Frontal cortex (tissue), 3 donors: ENCODE measurements at regions not wholly inside any gene's neighbourhood (a gene's known extent, or its start where the extent isn't known, plus 50 kb on each side); places are given as distances from the start of the nearest gene placed in this dataset.

Experiments
- DNase-seq, 2 donors: peaks; one replicate each; pipeline ENCODE4 v3.0.0; 2012; ENCODE audit warnings: low spot score in 2 of 2
- FAIRE-seq: peaks from 2 replicates; lab custom pipeline; 2012; peaks lifted over from hg19 to GRCh38; lab: Jason Lieb, UNC
- donor health status: control.
- donor health status: control.
- donor health status: control.

DNA sequence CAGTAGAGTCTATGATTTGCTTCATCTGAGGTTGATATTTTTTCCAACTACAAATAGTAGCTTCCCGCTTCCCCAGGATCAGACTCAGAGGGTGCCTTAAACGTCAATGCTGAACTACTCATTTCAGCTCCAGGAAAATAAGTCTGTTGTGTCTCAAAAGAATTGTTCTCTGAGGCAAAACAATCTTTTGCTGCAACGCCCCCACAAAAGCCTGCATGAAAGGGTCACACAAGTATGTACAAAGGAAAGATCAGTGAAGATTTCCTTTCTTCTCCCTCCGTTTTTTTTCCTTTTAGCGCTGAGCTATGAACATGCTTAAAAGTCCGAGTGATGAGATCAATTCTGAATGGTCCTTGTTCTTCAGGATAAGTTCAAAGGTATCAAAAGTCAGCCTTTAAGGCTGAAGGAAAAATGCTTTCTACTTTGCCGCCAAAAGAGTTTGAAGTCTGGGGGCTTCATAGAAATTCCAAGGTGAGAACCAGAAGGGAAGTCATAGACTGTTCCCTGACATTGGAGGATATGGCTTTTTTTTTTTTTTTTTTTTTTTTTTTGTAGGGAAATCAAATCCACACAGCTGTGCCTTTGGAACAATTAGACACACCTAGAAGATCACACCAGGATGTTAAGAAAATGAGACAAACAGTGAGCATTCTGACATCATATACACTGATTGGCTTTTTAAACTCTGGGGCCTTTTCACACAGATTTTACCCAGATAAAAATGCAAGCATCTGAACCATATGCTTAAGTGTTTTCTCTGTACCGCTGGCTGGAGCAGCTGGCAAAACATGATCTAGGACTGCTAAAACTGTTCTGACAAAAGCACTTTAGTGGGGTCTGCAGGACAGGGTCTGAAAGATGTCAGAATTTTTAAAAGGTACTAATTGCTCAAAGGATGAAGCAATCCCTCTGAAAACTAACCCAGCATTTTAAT lies 329.3 kb downstream of the ENC1 start:
- FAIRE-seq: no peak
- DNase-seq: no peak

DNA sequence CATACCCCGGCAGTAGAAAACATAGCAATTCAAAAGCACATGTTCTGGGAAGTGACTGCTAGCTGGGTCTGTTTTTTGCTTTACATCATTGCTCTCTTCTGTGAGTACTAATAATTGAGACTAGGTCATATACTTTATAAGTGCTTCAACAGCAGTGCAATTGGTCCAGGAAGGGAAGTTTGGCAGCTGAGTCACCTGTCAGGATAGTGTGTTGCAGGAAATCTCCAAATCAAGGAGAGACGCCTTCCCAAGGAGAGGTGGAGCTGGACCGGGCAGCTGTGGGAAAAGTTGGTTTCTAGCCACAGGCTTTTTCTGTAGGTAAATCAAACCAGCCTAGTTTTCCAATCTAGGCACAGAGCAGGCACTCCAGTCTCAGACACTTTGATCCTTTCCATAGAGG lies 330.1 kb downstream of the ENC1 start:
- DNase-seq: no peak
- no peak for FAIRE-seq

DNA sequence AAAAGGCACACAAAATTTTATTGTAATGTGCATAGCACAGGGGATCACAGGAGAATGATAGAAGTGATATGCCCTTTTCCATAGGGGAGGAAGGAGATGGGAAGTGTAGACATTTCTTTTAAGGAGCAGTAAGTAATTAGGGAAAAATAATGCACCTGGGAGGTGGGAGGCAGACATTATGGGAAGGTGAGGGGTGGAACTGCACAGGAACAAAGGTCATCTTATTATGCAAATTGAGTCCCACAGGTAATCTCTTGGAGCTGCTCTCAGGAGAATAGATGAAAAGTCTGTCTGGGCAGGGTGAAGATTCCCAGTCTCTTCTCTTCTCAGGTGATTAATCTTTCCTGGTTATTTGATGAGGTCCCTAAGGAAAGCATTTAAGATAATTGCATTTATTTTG lies 331.5 kb downstream of the ENC1 start:
- no peak for FAIRE-seq

DNA sequence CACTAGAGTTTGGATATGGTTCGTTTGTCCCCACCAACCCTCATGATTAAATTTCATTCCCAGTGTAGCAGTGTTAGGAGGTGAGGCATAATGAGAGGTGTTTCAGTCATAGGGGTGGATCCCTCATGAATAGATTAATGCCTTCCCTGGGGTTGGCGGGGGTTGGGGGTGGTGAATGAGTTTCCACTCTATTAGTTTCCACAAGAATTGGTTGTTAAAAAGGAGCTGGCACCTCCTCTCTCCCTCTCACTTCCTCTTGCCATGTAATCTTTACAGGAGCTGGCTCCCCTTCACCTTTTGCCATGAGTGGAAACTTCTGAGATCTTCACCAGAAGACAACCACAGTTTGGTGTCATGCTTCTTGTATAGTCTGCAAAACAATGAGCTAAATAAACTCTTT lies 333.7 kb downstream of the ENC1 start:
- FAIRE-seq (no peak), DNase-seq (no peak)

More for the DNA sequence above, 331.5 kb downstream of the ENC1 start:
- DNase-seq: no peak

DNA sequence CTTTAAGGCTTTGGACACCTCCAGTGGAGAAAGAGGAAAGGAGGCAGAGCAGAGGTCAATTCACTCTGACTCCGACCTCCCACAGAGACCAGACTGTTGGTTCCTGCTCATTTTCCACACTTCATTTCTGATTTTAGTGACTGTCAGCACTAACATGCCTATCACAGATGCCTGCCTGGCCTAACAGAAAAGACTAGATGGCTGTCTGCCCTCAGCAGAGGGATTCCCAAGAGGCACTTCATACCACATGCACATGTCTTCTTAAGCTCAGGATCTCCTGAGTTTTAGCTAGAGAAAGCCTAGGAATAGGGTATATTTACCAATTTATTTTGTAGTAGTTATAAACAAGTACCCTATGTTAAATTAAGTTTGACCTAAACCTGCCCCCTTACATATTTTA lies 336.0 kb downstream of the ENC1 start:
- DNase-seq (no peak), FAIRE-seq (no peak)

DNA sequence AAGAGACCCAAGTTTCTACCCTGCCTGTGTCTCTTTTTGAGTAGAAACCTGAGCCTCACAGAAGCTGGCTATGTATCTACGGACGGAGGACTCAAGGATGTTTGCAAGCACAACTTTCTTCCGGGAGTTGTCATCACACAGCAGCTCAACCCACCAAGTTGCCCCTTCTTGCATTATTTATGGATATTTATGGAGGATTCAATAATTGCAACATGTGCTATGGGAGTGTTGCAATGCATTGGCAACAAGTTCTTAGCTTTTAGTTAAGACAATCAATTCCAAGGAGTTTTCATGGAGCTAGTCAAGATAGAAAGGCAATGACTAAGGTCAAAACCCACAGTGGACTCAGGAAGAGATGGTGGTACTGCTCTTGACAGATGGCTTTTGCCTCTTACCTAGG lies 336.9 kb downstream of the ENC1 start:
- DNase-seq (no peak), FAIRE-seq (no peak)

DNA sequence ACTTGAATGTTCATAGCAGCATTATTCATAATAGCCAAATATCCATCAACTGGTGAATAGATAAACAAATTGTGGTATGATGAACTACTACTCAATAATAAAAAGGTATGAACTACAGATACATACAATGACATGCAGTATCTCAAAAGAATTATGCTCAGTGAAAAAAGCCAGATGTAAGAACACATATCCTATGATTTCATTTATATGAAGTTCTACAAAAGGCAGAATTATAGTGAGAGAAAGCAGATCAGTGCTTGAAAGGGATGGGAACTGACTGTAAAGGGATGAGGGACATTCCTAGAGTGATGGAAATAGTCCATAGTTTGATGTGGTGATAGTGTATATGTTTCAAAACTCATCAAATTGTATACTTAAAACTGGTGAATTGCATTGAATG lies 339.0 kb downstream of the ENC1 start:
- FAIRE-seq (no peak), DNase-seq (no peak)

DNA sequence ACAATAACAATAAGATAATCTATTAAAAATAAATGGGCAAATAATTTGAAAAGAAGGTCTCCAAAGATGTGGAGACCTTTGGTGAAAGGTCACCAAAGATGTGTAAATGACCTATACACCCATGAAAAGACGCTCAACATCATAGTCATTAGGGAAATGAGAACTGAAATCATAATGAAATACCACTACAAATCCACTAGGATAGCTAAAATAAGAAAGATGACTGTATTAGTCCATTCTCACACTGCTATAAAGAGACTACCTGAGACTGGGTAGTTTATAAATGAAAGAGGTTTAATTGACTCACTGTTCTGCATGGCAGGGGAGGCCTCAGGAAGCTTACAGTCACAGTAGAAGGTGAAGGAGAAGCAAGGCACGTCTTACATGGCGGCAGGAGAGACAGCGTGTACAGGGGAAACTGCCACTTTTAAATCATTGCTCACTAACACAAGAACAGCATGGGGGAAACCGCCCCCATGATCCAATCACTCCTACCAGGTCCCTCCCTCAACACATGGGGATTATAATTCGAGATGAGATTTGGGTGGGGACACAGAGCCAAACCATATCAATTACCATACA lies 339.6 kb downstream of the ENC1 start:
- FAIRE-seq: no peak
- DNase-seq: no peak

DNA sequence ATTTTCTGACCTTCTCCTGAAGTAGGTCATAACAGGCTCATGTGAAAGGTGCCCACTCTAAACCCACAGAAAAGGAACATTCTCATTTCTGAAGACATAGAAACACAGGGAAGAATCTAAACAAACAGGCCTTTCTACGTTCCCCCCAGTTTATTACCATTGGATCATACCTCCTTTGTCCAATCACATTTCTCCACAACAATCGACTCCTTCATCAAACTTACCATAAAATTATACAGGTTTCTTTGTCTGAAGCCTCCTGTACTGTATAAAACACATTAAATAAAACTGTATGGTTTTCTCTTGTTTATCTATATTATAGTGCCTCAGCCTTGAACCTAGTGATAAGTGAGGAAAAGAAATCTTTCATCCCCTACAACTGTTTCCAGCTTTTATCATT lies 340.7 kb downstream of the ENC1 start:
- FAIRE-seq (no peak), DNase-seq (no peak)

DNA sequence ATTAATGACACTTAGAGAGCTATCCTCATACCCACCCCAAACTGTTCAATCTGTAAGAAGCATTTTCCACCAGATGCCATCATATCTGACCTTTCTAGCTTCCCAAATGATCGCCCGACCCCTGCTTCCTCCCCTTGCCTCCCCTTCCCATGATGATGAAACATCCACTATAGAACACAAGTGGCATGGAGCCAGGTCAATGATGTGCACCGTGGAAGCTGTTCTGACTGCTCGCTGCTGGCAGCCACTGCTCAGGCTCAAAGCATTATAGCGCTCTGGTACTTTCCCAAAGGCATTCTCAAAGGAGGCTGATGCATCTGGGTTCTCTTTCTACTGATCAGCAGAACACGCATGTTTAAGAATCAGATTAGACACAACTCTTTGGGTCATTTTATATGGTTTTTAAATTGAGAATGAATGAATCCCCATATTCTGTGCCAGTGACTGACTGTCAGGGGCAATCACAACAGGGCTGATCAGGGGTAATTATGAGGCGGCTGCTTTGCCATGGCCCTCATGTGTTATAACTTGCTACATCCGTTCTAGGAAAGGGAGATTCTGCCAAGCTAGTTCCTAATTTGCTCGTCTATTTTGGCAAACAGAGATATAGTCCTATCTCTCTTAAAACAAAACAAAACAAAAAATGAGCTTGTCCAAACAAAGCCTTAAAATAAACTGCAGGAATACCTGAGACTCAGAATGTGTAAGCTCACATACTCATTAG lies 343.7 kb downstream of the ENC1 start:
- no peak for FAIRE-seq
- no peak for DNase-seq

DNA sequence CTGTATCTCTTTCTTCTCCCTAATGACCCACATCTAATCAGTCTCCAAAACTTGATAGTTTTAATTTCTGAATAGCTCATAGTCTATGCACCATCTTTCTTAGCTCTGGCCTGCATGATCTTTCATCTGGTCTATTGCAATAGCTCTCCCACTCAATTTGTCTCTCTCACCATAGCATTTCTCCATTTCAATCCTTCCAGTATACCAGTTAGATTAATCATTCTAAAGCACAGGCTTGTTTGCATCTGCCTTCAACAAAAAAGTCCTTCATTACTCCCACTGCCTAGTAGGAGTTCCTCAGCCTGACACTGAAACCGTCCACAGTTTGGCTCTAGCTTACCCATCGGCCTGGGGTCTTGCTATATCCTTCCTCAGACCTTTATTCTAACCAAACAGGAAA lies 344.9 kb downstream of the ENC1 start:
- DNase-seq: no peak
- no peak for FAIRE-seq

DNA sequence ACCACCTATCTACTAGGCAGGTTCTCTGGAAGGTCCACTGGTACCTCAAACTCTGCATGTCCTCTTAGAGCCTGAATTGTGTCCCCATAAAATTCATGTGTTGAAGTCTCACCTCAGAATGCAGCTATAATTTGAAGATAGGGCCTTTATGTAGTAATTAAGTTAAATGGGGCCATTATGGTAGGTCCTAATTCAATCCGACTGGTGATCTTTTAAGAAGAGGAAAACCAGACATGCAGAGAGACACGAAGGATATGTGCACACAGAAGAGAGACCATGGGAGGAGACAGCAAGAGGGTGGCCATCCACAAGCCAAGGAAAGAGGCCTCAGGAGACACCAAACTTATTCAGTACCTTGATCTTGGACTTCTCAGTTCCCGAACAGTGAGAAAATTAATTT lies 345.4 kb downstream of the ENC1 start:
- no peak for DNase-seq
- no peak for FAIRE-seq

DNA sequence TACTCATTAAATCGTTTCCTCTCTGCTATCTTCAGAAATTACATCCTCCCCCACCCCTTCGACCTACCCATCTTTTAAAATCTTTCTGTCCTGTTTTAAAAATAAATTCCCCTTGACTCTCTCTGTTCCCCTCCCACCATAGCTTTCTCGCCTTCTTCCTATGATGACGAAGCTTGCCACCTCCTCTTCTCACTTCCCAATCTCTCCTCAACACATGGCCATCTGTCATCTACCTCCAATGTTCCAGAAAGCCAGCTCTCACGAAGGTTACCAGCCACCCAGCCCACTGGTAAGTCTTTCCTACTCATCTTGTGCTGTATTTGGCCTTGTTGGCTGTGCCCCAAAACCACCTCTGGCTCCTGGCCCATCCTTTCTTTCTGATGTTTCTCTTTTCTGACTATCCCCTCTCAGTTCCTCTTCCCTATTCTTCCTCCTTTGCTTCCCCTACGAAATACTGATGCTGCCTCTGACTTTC lies 346.3 kb downstream of the ENC1 start:
- FAIRE-seq (no peak), DNase-seq (no peak)

DNA sequence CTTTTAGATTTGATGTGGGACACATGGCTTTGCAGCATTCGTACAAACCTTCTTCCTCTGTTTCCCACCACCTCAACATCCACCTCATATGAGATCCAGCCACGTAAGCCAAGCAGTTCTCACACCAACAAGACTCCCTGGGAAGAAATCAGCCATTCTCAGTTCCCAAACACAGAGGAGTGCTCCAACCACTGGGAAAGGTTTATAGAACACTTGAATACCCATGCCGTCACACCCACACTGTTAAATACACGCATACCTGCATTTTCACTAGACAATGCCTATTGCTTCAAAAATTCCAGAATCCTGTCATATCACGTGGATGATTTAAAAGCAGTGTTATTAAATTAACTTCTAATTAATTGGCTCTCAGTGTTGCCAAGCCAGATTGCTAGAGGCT lies 347.3 kb downstream of the ENC1 start:
- FAIRE-seq: no peak
- no peak for DNase-seq

DNA sequence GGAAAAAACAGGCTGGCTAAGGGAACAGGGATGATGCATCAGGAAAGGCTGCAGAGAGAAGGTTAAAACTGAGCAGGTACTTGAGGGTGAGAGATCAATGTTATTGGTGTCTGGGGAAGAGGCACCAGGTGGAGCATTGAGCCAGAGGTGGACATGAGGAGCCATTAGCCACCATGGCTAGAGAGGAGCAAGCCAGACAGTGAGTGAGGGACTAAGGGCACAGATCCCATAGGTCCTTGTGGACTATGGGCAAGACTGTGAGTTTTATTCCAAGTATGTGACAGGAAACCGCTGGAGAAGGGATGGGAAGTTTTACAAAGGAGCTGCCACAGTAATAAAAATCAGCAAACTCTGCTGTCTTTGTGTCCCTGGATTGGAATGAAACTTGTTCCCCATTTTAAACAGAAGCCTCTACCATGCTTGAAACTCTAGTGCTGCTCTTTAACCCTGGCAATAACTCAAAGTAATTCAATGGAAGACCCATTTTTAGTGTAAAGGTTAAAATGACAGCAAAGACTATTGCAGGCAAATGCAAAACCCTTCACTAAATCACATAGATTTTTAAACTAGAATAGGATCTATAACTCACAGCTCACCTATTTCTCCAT lies 349.8 kb downstream of the ENC1 start:
- FAIRE-seq (no peak), DNase-seq (no peak)

DNA sequence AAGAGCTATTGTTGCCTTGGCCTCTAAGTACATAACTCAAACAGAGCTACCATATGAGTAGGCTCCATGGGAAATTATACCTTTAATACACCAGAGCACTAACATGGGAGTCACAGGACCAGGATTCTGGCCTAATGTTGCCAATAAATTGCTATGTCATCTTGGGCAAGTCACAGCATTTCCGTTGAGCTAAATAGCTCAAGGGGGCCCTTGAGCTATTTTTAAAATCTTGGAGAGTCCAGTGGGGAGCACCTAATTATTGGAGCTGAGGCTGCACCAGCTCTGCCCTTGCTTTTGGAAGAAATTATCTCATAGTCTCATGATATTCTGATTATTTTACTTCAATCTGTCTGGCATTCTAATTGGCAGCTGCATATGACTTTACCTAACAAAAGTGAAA lies 350.8 kb downstream of the ENC1 start:
- FAIRE-seq (no peak), DNase-seq (no peak)

DNA sequence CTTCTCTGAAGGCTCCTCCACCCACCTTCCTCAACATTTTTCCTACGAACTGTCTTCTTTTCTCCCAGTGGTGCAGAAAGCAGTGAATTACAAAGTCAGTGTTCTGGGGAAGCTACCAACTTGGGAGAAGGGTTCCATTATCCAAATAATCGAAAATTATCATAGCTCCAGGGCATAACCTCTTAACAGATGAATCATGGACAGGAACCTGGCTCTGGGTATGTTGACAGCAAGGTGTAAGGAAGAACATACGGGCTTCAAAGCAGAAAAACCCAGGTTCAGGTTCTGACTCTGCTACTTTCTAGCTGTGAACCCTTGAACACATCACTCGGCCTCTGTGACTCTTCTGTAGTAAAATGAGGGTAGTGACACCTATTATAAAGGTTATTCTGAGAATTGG lies 351.3 kb downstream of the ENC1 start:
- FAIRE-seq (no peak), DNase-seq (no peak)

DNA sequence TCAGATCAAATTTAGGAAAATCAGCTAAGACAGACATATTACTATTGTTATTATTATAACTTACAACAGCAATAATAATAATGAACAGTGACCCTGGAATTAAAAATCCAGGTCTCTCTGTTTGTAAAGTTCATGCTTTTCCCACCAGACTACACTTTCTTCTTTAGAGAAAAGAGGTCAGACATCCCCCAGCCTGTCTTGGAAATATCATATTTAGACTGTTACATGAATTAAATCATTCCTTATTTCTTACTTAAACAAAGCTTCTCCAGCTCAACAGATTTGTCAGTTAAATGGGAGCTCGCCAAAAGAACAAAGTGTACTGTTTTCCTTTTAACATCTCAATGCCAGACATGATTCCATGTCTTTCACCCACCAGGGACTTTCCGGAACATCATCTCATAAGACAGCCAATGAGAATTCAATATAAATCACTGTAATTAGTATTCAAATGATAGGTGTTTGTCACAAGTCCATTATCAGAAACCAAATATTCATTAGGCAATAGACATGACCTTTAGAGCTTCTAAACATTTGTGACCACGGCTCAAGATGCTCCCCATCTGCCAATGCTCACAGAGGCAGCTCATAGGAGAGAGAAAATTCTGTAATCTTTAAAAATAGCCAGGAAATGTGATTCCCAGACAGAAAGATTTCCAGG lies 351.9 kb downstream of the ENC1 start:
- DNase-seq (no peak), FAIRE-seq (no peak)

DNA sequence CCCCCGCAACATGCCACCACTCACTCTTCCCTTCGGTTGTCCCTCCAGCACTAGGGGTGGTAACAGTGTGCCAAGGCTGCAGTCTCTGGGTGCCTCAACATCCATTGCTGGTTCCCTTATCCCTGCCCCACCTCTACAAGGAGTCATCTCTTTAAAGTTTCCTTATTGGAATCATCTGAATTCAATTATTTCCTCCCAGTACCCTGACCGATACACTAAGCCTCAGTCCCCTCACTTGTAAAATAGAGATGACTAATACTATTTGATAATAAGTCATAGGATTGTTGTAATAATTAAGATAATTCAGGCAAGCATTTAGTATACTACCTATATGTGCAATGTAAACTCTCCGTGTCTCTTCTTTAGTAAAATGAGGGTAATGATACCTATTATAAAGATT lies 352.5 kb downstream of the ENC1 start:
- no peak for FAIRE-seq

More for the DNA sequence above, 352.5 kb downstream of the ENC1 start:
- DNase-seq: no peak
